Renal cortical epithelial cell (primary cell): ENCODE measurements at regions not wholly inside any gene's neighbourhood (a gene's known extent, or its start where the extent isn't known, plus 50 kb on each side); places are given as distances from the start of the nearest gene placed in this dataset.
A peak's percentile ranks its signal among the peaks of the same experiment; 100 is the strongest.
"Not testable (repeated sequence)": the region's sequence is repeated elsewhere in the genome, so short reads cannot be mapped to it uniquely, and the experiment has no call there.

Experiments used
- DNase-seq: peaks from one replicate; pipeline ENCODE4 v3.0.0-alpha.2; 2011; ENCODE audit warnings: low read depth

GRCh38 chr2:215654148-215654819 lies 218.4 kb upstream of the FN1 start:
- no peak for DNase-seq

GRCh38 chr2:215653344-215654030 lies 217.6 kb upstream of the FN1 start:
- DNase-seq, result peak; percentile 15

GRCh38 chr2:215652388-215652787 lies 216.5 kb upstream of the FN1 start:
- DNase-seq, result peak; percentile 27

DNA sequence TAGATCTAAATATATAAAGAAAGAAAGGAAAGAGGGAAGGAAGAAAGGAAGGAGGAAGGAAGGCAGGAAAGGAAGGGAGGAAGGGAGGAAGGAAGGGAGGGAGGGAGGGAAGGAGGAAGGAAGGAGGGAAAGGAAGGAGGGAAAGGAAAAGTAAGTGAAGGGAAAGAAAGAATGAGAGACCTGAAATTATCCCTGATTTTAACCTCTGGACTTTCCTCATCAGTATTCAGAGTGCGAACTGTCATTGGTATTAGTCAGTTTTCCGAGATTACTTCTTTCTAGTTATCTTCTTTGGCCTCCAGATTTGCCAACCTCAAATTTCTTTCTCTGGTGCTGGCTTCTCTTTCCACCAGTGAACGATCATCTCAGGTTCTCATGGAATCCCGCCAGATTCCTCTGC lies 215.5 kb upstream of the FN1 start:
- no peak for DNase-seq

GRCh38 chr2:215644233-215644897 lies 208.5 kb upstream of the FN1 start:
- DNase-seq, result no peak

DNA sequence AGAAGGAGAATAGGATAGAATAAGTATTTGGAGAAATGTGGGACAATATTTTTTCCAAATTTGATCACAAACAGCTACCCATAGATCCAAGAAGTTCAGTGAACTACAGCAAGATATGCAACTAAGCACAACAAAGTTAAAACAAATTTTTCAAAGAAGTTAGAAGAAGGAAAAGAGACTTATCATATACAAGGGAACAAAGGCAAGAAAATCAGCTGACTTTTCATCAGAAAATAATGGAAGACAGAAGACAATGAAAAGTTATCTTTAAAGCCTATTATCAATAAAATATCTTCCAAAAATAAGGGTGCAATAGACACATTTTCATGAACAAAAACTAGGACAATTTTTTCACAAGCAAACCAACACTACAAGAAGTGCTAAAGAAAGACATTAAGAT lies 202.8 kb upstream of the FN1 start:
- DNase-seq, result no peak

DNA sequence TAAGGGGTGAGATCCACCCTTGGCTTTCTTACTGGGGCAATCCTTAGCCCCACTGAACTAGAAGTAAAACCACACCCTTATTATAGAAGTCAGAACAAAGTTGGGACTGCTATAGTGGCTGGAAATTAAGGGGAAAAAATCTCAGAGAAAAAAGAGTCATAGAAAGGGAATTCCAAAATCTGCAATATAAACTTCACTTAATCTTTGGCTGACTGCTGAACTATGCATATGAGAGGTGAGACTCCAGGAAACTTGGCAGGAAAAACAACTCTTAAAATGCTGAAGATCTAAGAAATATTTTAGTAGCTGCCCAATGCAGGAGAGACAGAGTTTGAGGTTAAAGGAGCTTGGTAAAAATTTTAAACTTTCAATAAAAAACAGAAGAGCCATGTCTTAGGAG lies 201.8 kb upstream of the FN1 start:
- no peak for DNase-seq

DNA sequence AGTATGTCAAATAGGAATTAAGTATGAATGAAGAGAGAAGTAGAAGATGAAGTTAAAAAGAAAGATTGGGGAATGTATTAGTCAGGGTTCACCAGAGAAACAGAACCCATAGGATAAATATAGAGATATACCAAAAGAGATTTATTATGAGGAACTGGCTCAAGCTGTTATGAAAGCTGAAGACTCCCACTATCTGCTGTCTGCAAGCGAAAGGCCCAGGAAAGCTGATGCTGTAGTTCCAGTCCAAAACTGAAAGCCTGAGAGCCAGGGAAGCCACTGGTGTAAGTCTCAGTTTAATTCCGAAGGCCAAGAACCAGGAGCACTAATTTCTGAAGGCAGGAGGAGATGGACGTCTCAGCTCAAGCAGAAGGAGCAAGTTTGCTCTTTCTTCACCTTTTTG lies 200.9 kb upstream of the FN1 start:
- DNase-seq, result no peak

DNA sequence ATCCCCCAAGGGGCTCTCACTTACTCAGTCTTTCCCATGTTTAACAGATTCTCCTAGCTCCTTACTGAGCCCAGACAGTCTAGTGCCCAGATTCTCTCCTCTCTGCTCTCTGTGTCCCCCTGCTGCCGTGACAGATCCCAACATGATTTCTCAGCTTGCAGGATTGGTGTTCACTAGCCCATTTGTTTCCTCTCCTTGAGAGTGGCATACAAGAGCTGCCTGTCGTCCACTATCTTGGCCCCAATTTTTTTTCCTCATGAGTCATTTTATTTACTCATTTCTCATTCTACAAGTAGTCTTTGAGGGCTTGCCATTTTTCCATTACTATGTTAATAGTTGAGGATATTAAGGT lies 199.9 kb upstream of the FN1 start:
- DNase-seq, result peak; percentile 48

GRCh38 chr2:215635071-215635787 lies 199.4 kb upstream of the FN1 start:
- DNase-seq, result no peak

- no peak for DNase-seq
Measured at GRCh38 chr2:215633360-215633759, 197.5 kb upstream of the FN1 start.

DNA sequence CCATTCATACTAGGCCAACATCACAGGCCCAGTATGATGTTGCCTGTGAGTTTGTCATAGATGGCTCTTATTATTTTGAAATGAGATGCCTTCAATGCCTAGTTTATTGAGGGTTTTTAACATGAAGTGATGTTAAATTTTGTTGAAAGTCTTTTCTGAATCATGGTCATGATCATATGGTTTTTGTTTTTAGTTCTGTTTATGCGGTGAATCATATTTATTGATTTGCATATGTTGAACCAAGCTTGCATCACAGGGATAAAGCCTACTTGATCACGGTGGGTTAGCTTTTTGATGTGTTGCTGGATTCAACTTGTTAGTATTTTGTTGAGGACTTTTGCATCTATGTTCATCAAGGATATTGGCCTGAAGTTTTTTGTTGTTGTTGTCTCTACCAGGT lies 195.8 kb upstream of the FN1 start:
- no peak for DNase-seq

DNA sequence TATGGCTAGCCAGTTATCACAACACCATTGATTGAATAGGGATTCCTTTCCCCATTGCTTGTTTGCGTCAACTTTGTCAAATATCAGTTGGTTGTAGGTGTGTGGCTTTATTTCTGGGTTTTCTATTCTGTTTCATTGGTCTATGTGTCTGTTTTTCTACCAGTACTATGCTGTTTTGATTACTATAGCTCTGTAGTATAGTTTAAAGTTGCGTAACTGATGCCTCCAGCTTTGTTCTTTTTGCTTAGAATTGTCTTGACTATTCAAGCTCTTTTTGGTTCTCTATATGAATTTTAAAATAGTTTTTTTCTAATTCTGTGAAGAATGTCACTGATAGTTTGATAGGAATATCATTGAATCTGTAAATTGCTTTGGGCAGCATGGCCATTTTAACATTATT lies 194.9 kb upstream of the FN1 start:
- not testable (repeated sequence) for DNase-seq

GRCh38 chr2:215627771-215628170 lies 191.9 kb upstream of the FN1 start:
- DNase-seq, result no peak

DNA sequence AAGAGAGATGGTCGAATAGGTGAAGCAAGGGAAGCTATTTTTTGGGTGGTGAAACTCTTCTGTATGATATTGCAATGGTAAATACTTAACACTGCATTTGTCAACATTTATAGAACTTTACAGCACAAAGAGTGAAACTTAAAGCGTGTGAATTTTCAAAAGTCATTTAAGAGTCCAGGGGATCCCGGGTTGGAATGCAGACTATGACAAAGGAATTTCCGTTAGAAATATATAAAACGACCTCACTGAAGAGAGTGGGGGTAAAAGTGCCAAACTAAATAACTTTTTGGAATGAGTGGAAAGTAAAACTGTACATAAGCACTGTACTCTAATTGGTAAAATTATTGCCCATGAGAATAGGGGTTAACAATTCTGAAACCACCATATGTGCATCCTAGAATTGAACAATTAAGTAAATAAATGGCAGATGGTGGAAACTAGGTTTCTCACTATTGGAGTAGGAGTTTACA lies 191.0 kb upstream of the FN1 start:
- no peak for DNase-seq

DNA sequence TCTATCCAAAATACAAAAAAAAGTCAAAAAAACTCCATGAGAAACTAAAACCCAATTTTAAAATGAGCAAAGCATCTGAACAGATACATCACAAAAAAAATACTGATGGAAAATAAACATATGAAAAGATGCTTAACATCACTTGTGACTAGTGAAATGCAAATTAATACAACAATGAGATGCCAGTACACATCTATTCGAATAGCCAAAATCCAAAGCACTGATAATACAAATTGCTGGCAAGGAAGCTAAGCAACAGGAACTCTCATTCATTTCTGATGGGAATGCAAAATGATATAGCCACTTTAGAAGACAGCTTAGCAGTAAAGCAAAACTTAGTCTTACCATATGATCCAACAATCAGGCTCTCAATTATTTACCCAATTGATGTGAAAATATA lies 190.2 kb upstream of the FN1 start:
- no peak for DNase-seq

GRCh38 chr2:215625207-215625606 lies 189.3 kb upstream of the FN1 start:
- no peak for DNase-seq

- peak; percentile 87 for DNase-seq
Measured at GRCh38 chr2:215624423-215624829, 188.6 kb upstream of the FN1 start.

DNA sequence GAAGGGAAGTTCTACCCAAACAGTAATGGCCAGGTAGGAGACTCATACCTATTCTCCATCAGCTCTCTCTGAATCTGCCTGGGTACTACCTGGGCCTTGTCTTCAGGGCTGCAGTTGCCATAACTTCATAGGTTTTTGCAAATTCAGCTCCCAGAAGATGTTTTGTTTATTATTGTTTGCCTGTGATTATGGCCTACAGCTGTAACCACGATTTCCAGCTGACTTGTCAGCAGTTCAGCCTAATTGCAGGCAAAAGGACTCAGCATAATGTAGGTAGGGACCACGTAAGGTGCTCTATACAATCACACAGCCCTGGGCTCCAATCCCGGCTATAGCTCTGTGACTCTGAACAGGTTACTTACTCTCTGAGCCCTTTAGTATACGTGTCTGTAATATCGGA lies 187.0 kb upstream of the FN1 start:
- no peak for DNase-seq

DNA sequence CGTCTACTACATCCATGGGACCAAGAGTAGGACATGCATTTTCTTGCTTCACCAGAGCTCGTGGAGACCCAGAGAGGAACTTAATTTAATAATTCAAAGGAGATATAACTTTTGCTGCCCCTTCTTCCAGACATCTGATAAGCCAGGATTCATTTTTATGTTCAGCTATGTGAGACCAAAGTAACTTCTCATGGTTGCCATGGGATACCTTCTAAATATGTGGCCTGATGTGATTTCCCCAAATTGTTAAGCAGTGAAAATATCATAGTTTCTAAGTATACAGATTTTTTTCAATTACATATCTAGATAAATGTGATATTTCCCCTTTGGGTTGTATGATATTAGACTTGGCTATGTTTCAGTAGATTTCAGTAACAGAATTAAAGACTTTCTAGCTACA lies 185.5 kb upstream of the FN1 start:
- no peak for DNase-seq

DNA sequence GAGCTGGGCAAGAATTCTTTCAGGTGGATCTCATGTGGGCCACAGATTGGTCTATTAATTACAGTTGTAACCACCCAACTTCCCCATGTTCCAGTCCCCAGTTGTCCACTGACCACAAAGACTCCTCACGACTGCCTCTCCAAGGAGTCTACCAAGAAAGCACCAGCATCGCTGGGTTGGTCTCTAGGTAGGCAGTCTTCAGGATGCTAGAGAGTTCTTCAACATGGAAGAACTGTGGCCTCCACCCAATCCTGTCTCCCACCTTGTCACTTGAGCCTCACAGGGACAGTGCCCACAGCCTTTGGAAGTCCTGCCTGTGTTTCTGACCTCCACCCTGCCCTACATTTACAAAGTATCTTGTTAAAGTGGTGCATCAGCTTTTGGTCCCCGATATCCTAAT lies 184.7 kb upstream of the FN1 start:
- no peak for DNase-seq

GRCh38 chr2:215619989-215620388 lies 184.1 kb upstream of the FN1 start:
- DNase-seq, result no peak
